ENCODE measurements at regions not wholly inside any gene's neighbourhood (a gene's known extent, or its start where the extent isn't known, plus 50 kb on each side); places are given as distances from the start of the nearest gene placed in this dataset.

DNA sequence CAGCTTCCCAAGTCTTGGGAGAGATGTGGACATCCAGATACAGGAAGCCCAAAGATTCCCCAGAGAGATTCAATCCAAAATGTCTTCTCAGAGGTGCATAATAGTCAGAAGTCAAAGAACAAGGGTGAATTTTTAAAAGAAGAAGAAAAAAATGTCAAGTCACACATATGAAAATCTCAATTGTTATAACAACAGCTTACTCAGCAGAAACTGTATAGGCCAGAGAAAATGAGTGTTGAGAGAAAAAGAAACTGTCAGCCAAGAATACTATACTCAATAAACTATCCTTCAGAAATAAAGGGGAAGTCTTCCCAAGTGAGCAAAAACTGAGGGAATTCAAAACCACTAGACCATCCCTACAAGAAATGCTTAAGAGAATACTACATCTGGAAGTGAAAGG is 612.9 kb upstream of the POU3F3 start:
- TF ChIP-seq TCF12 (IDR thresholded peaks at IDR 0.05; ENCODE audit: low read depth) (no peak), EGR1 (IDR thresholded peaks at IDR 0.05) (no peak), TAF1 (IDR thresholded peaks at IDR 0.05; ENCODE audit: low read depth) (no peak), NFIC (IDR thresholded peaks at IDR 0.05) (no peak), CEBPB (IDR thresholded peaks at IDR 0.05) (no peak), EP300 (IDR thresholded peaks at IDR 0.05; ENCODE audit: borderline replicate concordance) (no peak), RAD21 (IDR thresholded peaks at IDR 0.05; ENCODE audit: low read depth) (no peak), CREB1 (IDR thresholded peaks at IDR 0.05; ENCODE audit: low read depth) (no peak)
- TF ChIP-seq, protein P1, sequence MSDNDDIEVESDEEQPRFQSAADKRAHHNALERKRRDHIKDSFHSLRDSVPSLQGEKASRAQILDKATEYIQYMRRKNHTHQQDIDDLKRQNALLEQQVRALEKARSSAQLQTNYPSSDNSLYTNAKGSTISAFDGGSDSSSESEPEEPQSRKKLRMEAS (IDR thresholded peaks at IDR 0.05) = no peak
- TF ChIP-seq, protein P2, sequence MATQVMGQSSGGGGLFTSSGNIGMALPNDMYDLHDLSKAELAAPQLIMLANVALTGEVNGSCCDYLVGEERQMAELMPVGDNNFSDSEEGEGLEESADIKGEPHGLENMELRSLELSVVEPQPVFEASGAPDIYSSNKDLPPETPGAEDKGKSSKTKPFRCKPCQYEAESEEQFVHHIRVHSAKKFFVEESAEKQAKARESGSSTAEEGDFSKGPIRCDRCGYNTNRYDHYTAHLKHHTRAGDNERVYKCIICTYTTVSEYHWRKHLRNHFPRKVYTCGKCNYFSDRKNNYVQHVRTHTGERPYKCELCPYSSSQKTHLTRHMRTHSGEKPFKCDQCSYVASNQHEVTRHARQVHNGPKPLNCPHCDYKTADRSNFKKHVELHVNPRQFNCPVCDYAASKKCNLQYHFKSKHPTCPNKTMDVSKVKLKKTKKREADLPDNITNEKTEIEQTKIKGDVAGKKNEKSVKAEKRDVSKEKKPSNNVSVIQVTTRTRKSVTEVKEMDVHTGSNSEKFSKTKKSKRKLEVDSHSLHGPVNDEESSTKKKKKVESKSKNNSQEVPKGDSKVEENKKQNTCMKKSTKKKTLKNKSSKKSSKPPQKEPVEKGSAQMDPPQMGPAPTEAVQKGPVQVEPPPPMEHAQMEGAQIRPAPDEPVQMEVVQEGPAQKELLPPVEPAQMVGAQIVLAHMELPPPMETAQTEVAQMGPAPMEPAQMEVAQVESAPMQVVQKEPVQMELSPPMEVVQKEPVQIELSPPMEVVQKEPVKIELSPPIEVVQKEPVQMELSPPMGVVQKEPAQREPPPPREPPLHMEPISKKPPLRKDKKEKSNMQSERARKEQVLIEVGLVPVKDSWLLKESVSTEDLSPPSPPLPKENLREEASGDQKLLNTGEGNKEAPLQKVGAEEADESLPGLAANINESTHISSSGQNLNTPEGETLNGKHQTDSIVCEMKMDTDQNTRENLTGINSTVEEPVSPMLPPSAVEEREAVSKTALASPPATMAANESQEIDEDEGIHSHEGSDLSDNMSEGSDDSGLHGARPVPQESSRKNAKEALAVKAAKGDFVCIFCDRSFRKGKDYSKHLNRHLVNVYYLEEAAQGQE (IDR thresholded peaks at IDR 0.05; ENCODE audit: low read depth) = no peak
- TF ChIP-seq, protein P3, sequence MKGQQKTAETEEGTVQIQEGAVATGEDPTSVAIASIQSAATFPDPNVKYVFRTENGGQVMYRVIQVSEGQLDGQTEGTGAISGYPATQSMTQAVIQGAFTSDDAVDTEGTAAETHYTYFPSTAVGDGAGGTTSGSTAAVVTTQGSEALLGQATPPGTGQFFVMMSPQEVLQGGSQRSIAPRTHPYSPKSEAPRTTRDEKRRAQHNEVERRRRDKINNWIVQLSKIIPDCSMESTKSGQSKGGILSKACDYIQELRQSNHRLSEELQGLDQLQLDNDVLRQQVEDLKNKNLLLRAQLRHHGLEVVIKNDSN (IDR thresholded peaks at IDR 0.05) = no peak
